Neural crest cell (in vitro differentiated cells): ENCODE measurements at regions not wholly inside any gene's neighbourhood (a gene's known extent, or its start where the extent isn't known, plus 50 kb on each side); places are given as distances from the start of the nearest gene placed in this dataset.

Experiments
- DNase-seq: peaks from one replicate; pipeline ENCODE4 v3.0.0; 2021; ENCODE audit warnings: low read depth, mixed read lengths, low spot score
- H3K27ac Mint-ChIP-seq: one replicate; pipeline ENCODE4 v1.8.0; 2021; ENCODE audit warnings: mild to moderate bottlenecking, mixed read lengths; ENCODE audit not compliant: unreplicated experiment
- H3K27me3 Mint-ChIP-seq: 2 replicates; pipeline ENCODE4 v1.8.0; 2021; ENCODE audit warnings: low read depth, mild to moderate bottlenecking, mixed read lengths
- H3K36me3 Mint-ChIP-seq: 2 replicates; pipeline ENCODE4 v1.8.0; 2021; ENCODE audit warnings: low read depth, mild to moderate bottlenecking, mixed read lengths
- H3K4me1 Mint-ChIP-seq: 2 replicates; pipeline ENCODE4 v1.8.0; 2021; ENCODE audit warnings: mixed read lengths
- H3K4me3 Mint-ChIP-seq: one replicate; pipeline ENCODE4 v1.8.0; 2021; ENCODE audit warnings: mild to moderate bottlenecking, mixed read lengths
- H3K9me3 Mint-ChIP-seq: 2 replicates; pipeline ENCODE4 v1.8.0; 2021; ENCODE audit warnings: mixed read lengths
- CTCF ChIP-seq: fragments of 200-600 bp; sonication (generic); conservative IDR thresholded peaks from 2 replicates; pipeline ENCODE4 v1.5.0; 2021; ENCODE audit warnings: antibody characterized with exemption, mild to moderate bottlenecking

- Mint-ChIP-seq H3K4me3 (no peak overlapping the region), H3K36me3 (no peaks in the 10 kb centered on the region), H3K27ac (no peak overlapping the region), H3K4me1 (no peaks in the 10 kb centered on the region), H3K27me3 (no peaks in the 10 kb centered on the region), H3K9me3 (peaks cover 5% of the 10 kb centered on the region)
- no peak for TF ChIP-seq CTCF
- DNase-seq: no peak
These were observed 304.8 kb downstream of the QDPR start for GRCh38 chr4:17206829-17207801.

GRCh38 chr4:17204908-17205307 lies 306.5 kb upstream of the LDB2 start:
- no peaks in the 10 kb centered on the region for H3K36me3 Mint-ChIP-seq
- no peak overlapping the region for H3K4me3 Mint-ChIP-seq
- TF ChIP-seq CTCF: no peak
- no peak for DNase-seq
- H3K27ac Mint-ChIP-seq: no peak overlapping the region
- peaks cover 5% of the 10 kb centered on the region for H3K9me3 Mint-ChIP-seq
- peaks cover 4% of the 10 kb centered on the region for H3K4me1 Mint-ChIP-seq
- no peaks in the 10 kb centered on the region for H3K27me3 Mint-ChIP-seq

- H3K4me1 Mint-ChIP-seq: peaks cover 4% of the 10 kb centered on the region
- H3K9me3 Mint-ChIP-seq: peaks cover 9% of the 10 kb centered on the region
- TF ChIP-seq CTCF: no peak
- no peak overlapping the region for H3K27ac Mint-ChIP-seq
- no peaks in the 10 kb centered on the region for H3K27me3 Mint-ChIP-seq
- no peak overlapping the region for H3K4me3 Mint-ChIP-seq
- DNase-seq: no peak
- H3K36me3 Mint-ChIP-seq: no peaks in the 10 kb centered on the region
These were observed 305.4 kb upstream of the LDB2 start for GRCh38 chr4:17203797-17204196.

- no peaks in the 10 kb centered on the region for H3K27me3 Mint-ChIP-seq
- H3K4me3 Mint-ChIP-seq: no peak overlapping the region
- H3K36me3 Mint-ChIP-seq: no peaks in the 10 kb centered on the region
- no peak for TF ChIP-seq CTCF
- peaks cover 9% of the 10 kb centered on the region for H3K4me1 Mint-ChIP-seq
- H3K27ac Mint-ChIP-seq: peak overlapping the region; percentile 45
- no peak for DNase-seq
- H3K9me3 Mint-ChIP-seq: peaks cover 5% of the 10 kb centered on the region
These were observed 298.6 kb upstream of the LDB2 start for GRCh38 chr4:17197070-17197469.

- Mint-ChIP-seq H3K9me3 (peaks cover 5% of the 10 kb centered on the region), H3K4me1 (peaks cover 9% of the 10 kb centered on the region), H3K27me3 (no peaks in the 10 kb centered on the region), H3K27ac (no peak overlapping the region), H3K36me3 (no peaks in the 10 kb centered on the region), H3K4me3 (no peak overlapping the region)
- no peak for TF ChIP-seq CTCF
- no peak for DNase-seq
These were observed 297.2 kb upstream of the LDB2 start for GRCh38 chr4:17195461-17196275.
